ENCODE measurements at regions not wholly inside any gene's neighbourhood (a gene's known extent, or its start where the extent isn't known, plus 50 kb on each side); places are given as distances from the start of the nearest gene placed in this dataset.

GRCh38 chr4:24024605-24025004 is 134.8 kb upstream of the PPARGC1A start:
- Mint-ChIP-seq H3K27ac (no peak overlapping the region), H3K4me3 (no peak overlapping the region), H3K27me3 (ENCODE audit: insufficient read depth, low read depth) (peaks cover 4% of the 10 kb centered on the region), H3K4me1 (no peaks in the 10 kb centered on the region), H3K36me3 (no peaks in the 10 kb centered on the region), H3K9me3 (no peaks in the 10 kb centered on the region)
- Histone ChIP-seq H4K20me1 (ENCODE audit: low read depth) (no peaks in the 10 kb centered on the region), H3K79me2 (ENCODE audit: low read depth) (no peaks in the 10 kb centered on the region), H3K27me3 (no peaks in the 10 kb centered on the region), H3K4me1 (peaks cover 8% of the 10 kb centered on the region), H3K36me3 (no peaks in the 10 kb centered on the region), H3K9me3 (ENCODE audit: low read depth) (no peaks in the 10 kb centered on the region), H3K27ac (no peak overlapping the region), H3K9ac (no peak overlapping the region), H3K4me2 (no peak overlapping the region), H3K4me3 (no peak overlapping the region), H2AFZ (replicated peaks) (no peak overlapping the region), H3F3A (ENCODE audit: low read depth) (no peaks in the 10 kb centered on the region)
- TF ChIP-seq, protein P1, sequence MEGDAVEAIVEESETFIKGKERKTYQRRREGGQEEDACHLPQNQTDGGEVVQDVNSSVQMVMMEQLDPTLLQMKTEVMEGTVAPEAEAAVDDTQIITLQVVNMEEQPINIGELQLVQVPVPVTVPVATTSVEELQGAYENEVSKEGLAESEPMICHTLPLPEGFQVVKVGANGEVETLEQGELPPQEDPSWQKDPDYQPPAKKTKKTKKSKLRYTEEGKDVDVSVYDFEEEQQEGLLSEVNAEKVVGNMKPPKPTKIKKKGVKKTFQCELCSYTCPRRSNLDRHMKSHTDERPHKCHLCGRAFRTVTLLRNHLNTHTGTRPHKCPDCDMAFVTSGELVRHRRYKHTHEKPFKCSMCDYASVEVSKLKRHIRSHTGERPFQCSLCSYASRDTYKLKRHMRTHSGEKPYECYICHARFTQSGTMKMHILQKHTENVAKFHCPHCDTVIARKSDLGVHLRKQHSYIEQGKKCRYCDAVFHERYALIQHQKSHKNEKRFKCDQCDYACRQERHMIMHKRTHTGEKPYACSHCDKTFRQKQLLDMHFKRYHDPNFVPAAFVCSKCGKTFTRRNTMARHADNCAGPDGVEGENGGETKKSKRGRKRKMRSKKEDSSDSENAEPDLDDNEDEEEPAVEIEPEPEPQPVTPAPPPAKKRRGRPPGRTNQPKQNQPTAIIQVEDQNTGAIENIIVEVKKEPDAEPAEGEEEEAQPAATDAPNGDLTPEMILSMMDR (IDR thresholded peaks at IDR 0.05): no peak
- no peak for TF ChIP-seq EZH2 (IDR thresholded peaks at IDR 0.05)
- TF ChIP-seq EZH2phosphoT487 (IDR thresholded peaks at IDR 0.05): no peak
- DNase-seq (ENCODE audit: low spot score): no peak

DNA sequence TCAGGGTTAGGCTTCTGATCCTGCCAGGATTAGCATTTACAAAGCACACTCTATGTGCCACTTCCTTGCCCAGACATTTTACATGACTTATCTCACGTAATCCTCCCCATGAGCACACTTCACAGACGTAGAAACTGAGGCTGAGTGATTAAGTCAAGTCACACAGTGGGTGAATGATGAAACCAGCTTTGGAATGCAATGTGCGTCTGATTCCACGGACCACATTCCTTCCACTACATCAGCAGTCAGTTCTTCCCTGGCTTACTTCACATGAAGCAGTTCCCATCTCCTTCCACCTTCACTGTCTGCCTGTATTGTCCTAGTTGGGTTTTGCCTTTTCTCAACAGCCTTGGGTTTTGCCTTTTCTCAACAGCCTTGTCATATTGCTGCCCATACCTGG is 134.3 kb upstream of the PPARGC1A start:
- Mint-ChIP-seq H3K9me3 (no peaks in the 10 kb centered on the region), H3K36me3 (no peaks in the 10 kb centered on the region), H3K4me1 (no peaks in the 10 kb centered on the region), H3K27ac (no peak overlapping the region), H3K4me3 (no peak overlapping the region), H3K27me3 (ENCODE audit: insufficient read depth, low read depth) (peaks cover 4% of the 10 kb centered on the region)
- Histone ChIP-seq H3K36me3 (no peaks in the 10 kb centered on the region), H2AFZ (replicated peaks) (no peak overlapping the region), H3K27me3 (no peaks in the 10 kb centered on the region), H3F3A (ENCODE audit: low read depth) (no peaks in the 10 kb centered on the region), H3K4me3 (no peak overlapping the region), H3K4me2 (no peak overlapping the region), H4K20me1 (ENCODE audit: low read depth) (no peaks in the 10 kb centered on the region), H3K9me3 (ENCODE audit: low read depth) (no peaks in the 10 kb centered on the region), H3K9ac (no peak overlapping the region), H3K27ac (no peak overlapping the region), H3K79me2 (ENCODE audit: low read depth) (no peaks in the 10 kb centered on the region), H3K4me1 (peaks cover 4% of the 10 kb centered on the region)
- DNase-seq (ENCODE audit: low spot score): no peak
- TF ChIP-seq, protein P1 (IDR thresholded peaks at IDR 0.05): no peak
- no peak for TF ChIP-seq EZH2 (IDR thresholded peaks at IDR 0.05)
- TF ChIP-seq EZH2phosphoT487 (IDR thresholded peaks at IDR 0.05): no peak

- Mint-ChIP-seq H3K4me1 (no peaks in the 10 kb centered on the region), H3K9me3 (no peaks in the 10 kb centered on the region), H3K27me3 (ENCODE audit: insufficient read depth, low read depth) (peaks cover 3% of the 10 kb centered on the region), H3K27ac (no peak overlapping the region), H3K36me3 (no peaks in the 10 kb centered on the region), H3K4me3 (no peak overlapping the region)
- TF ChIP-seq, protein P1 (IDR thresholded peaks at IDR 0.05): no peak
- TF ChIP-seq EZH2phosphoT487 (IDR thresholded peaks at IDR 0.05) (no peak), EZH2 (IDR thresholded peaks at IDR 0.05) (no peak)
- Histone ChIP-seq H3K9ac (no peak overlapping the region), H3K27ac (no peak overlapping the region), H4K20me1 (ENCODE audit: low read depth) (no peaks in the 10 kb centered on the region), H3K27me3 (no peaks in the 10 kb centered on the region), H3K79me2 (ENCODE audit: low read depth) (no peaks in the 10 kb centered on the region), H3F3A (ENCODE audit: low read depth) (no peaks in the 10 kb centered on the region), H3K9me3 (ENCODE audit: low read depth) (no peaks in the 10 kb centered on the region), H3K4me1 (no peaks in the 10 kb centered on the region), H3K36me3 (no peaks in the 10 kb centered on the region), H3K4me2 (no peak overlapping the region), H3K4me3 (no peak overlapping the region), H2AFZ (replicated peaks) (no peak overlapping the region)
- no peak for DNase-seq (ENCODE audit: low spot score)
These were observed 125.9 kb upstream of the PPARGC1A start for GRCh38 chr4:24015782-24016181.

Measured in neural progenitor cell (in vitro differentiated cells).